ENCODE measurements at regions not wholly inside any gene's neighbourhood (a gene's known extent, or its start where the extent isn't known, plus 50 kb on each side); places are given as distances from the start of the nearest gene placed in this dataset.
"Not testable (repeated sequence)": the region's sequence is repeated elsewhere in the genome, so short reads cannot be mapped to it uniquely, and the experiment has no call there.

DNA sequence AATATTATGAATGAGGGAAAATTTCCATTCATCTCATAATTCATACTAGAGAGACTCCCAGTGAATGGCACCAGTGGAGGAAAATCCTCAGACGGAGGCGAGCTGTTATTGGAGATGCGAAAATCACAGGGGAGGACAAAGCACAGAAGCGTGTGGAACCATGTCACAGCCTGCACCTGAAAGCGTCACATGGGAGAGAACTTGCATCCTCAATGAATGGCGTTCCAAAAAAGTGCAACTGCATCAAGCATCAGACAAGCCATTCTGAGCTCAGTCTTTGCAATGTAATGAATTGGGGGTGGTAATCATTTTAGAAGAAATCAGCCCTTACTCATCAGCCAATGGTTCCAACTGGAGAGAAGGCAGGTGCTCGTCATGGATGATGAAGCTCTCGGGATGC, 235.0 kb upstream of the NUPR2 start:
- not testable (repeated sequence) for DNase-seq
- 8% methylated on average over 8 of the region's 8 CpGs for WGBS (ENCODE audit: low lambda C conversion rate)

DNA sequence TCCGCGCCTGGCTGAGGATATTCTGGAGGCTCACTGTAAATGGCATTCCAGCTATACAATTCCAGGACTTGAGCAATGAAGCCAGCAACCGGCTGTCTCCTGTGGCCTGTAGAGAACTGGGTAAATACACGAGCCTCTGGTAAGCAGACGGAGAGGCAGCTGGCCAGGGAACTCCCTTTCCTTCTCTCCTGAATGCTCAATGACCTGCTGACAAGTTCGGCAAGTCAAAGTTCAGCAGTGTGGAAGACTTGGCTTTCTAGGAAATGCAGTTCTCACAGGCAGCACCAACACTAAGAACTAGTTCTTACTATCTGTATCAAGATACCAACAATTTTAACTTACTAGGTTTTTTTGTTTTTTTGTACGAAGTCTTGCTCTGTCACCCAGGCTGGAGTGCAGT, 232.1 kb upstream of the NUPR2 start:
- WGBS (ENCODE audit: low lambda C conversion rate) = 14% methylated on average over 4 of the region's 7 CpGs
- POLR2A ChIA-PET; H3F3A ChIP-seq (replicated peaks; ENCODE audit: insufficient read depth); H3K9me3 ChIP-seq; H3K4me3 ChIP-seq (ENCODE audit: low read depth in 2 of 2, low read length in 1 of 2); H3K4me1 ChIP-seq (ENCODE audit: control insufficient read depth in 1 of 2, insufficient read depth in 2 of 2, low read depth in 1 of 2, low read length in 1 of 2); H4K20me1 ChIP-seq (ENCODE audit: insufficient read depth); H3K27me3 ChIP-seq (ENCODE audit: insufficient read depth); DNase-seq; H2AFZ ChIP-seq (ENCODE audit: low read depth); CTCF ChIA-PET; H3K9ac ChIP-seq; H3K4me2 ChIP-seq; H3K9me2 ChIP-seq; H3K36me3 ChIP-seq (replicated peaks in 1 of 2; ENCODE audit: control insufficient read depth in 1 of 2, insufficient read depth in 2 of 2, low read length in 1 of 2); H3K27ac ChIP-seq (ENCODE audit: low read depth in 2 of 2, low read length in 1 of 2); H3K79me2 ChIP-seq (ENCODE audit: insufficient read depth): not testable (repeated sequence)

More for the DNA sequence above, 235.0 kb upstream of the NUPR2 start:
- H3K9me3 ChIP-seq; CTCF ChIA-PET; POLR2A ChIA-PET; H3K9me2 ChIP-seq; H4K20me1 ChIP-seq (ENCODE audit: insufficient read depth); H3K4me2 ChIP-seq; H3K27me3 ChIP-seq (ENCODE audit: insufficient read depth); H3K27ac ChIP-seq (ENCODE audit: low read depth in 2 of 2, low read length in 1 of 2); H3K9ac ChIP-seq; H3K4me1 ChIP-seq (ENCODE audit: control insufficient read depth in 1 of 2, insufficient read depth in 2 of 2, low read depth in 1 of 2, low read length in 1 of 2); H3F3A ChIP-seq (replicated peaks; ENCODE audit: insufficient read depth); H2AFZ ChIP-seq (ENCODE audit: low read depth); H3K36me3 ChIP-seq (replicated peaks in 1 of 2; ENCODE audit: control insufficient read depth in 1 of 2, insufficient read depth in 2 of 2, low read length in 1 of 2); H3K79me2 ChIP-seq (ENCODE audit: insufficient read depth); H3K4me3 ChIP-seq (ENCODE audit: low read depth in 2 of 2, low read length in 1 of 2): not testable (repeated sequence)

DNA sequence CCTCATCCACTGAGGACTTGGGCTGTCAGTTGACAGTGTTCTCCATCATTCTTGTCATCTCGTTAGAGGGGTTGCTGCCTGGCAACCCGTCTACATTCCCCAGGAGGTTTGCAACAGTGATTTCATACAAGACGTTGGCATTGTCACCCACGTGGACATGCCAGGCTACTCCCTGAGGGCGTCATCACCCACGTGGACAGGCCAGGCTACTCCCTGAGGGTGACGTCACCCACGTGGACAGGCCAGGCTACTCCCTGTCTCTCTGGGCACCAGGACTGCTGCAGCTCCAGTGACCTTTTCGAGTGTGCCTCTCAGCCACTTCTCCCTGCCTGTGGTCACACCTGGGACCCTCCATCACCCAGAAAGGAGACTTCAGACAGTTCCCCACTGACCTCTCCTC, 212.1 kb upstream of the NUPR2 start:
- CTCF ChIA-PET; H3K27ac ChIP-seq (ENCODE audit: low read depth in 2 of 2, low read length in 1 of 2); DNase-seq; H3K4me1 ChIP-seq (ENCODE audit: control insufficient read depth in 1 of 2, insufficient read depth in 2 of 2, low read depth in 1 of 2, low read length in 1 of 2); H3K79me2 ChIP-seq (ENCODE audit: insufficient read depth); H3K9me3 ChIP-seq; H4K20me1 ChIP-seq (ENCODE audit: insufficient read depth); H3K9me2 ChIP-seq; H3K4me2 ChIP-seq; H3K36me3 ChIP-seq (replicated peaks in 1 of 2; ENCODE audit: control insufficient read depth in 1 of 2, insufficient read depth in 2 of 2, low read length in 1 of 2); H3K9ac ChIP-seq; H3F3A ChIP-seq (replicated peaks; ENCODE audit: insufficient read depth); H2AFZ ChIP-seq (ENCODE audit: low read depth); H3K4me3 ChIP-seq (ENCODE audit: low read depth in 2 of 2, low read length in 1 of 2); POLR2A ChIA-PET; H3K27me3 ChIP-seq (ENCODE audit: insufficient read depth): not testable (repeated sequence)
- 8% methylated on average over 9 of the region's 9 CpGs for WGBS (ENCODE audit: low lambda C conversion rate)

DNA sequence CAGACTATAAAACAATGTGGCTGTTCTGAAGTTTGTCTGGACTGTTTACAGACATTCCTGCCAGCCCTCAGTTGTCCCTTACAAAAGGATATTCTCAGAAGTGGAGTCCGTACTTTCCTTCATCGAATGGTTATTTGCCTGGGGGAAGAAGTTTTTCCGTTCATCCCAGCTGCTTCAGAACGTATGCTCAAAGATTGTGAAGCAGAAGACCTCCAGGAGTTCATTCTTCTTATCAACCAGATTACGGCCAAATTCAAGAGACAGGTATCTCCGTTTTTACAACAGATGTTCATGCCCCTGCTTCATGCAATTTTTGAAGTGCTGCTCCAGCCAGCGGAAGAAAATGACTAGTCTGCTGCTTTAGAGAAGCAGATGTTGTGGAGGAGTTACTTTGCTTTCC, 174.3 kb upstream of the NUPR2 start:
- H3K9ac ChIP-seq = no peak overlapping the region
- no peaks in the 10 kb centered on the region for H3F3A ChIP-seq (replicated peaks; ENCODE audit: insufficient read depth)
- no peak overlapping the region for H3K4me2 ChIP-seq
- H3K4me1 ChIP-seq (ENCODE audit: control insufficient read depth in 1 of 2, insufficient read depth in 2 of 2, low read depth in 1 of 2, low read length in 1 of 2) = no peaks in the 10 kb centered on the region
- no peaks in the 10 kb centered on the region for H3K9me3 ChIP-seq
- DNase-seq = no peak
- H3K27ac ChIP-seq (ENCODE audit: low read depth in 2 of 2, low read length in 1 of 2) = no peak overlapping the region
- H3K27me3 ChIP-seq (ENCODE audit: insufficient read depth) = no peaks in the 10 kb centered on the region
- 2% methylated on average over 7 of the region's 7 CpGs for WGBS (ENCODE audit: low lambda C conversion rate)
- H3K79me2 ChIP-seq (ENCODE audit: insufficient read depth) = no peaks in the 10 kb centered on the region
- H3K36me3 ChIP-seq (replicated peaks in 1 of 2; ENCODE audit: control insufficient read depth in 1 of 2, insufficient read depth in 2 of 2, low read length in 1 of 2) = no peaks in the 10 kb centered on the region
- H3K9me2 ChIP-seq = no peaks in the 10 kb centered on the region
- H3K4me3 ChIP-seq (ENCODE audit: low read depth in 2 of 2, low read length in 1 of 2) = no peak overlapping the region
- CTCF ChIA-PET = no interaction called here
- no peak overlapping the region for H2AFZ ChIP-seq (ENCODE audit: low read depth)
- H4K20me1 ChIP-seq (ENCODE audit: insufficient read depth) = no peaks in the 10 kb centered on the region
- POLR2A ChIA-PET = no interaction called here
- TF ChIP-seq FOSL2 (IDR thresholded peaks at IDR 0.05; ENCODE audit: borderline replicate concordance, low read depth) = no peak
- no peak for TF ChIP-seq SMC3 (IDR thresholded peaks at IDR 0.05; ENCODE audit: low read depth, low read length)
- TF ChIP-seq EP300 (IDR thresholded peaks at IDR 0.05; ENCODE audit: borderline replicate concordance in 1 of 2, low read depth in 1 of 2, low read length in 1 of 2) = no peak
- TF ChIP-seq, protein P1, sequence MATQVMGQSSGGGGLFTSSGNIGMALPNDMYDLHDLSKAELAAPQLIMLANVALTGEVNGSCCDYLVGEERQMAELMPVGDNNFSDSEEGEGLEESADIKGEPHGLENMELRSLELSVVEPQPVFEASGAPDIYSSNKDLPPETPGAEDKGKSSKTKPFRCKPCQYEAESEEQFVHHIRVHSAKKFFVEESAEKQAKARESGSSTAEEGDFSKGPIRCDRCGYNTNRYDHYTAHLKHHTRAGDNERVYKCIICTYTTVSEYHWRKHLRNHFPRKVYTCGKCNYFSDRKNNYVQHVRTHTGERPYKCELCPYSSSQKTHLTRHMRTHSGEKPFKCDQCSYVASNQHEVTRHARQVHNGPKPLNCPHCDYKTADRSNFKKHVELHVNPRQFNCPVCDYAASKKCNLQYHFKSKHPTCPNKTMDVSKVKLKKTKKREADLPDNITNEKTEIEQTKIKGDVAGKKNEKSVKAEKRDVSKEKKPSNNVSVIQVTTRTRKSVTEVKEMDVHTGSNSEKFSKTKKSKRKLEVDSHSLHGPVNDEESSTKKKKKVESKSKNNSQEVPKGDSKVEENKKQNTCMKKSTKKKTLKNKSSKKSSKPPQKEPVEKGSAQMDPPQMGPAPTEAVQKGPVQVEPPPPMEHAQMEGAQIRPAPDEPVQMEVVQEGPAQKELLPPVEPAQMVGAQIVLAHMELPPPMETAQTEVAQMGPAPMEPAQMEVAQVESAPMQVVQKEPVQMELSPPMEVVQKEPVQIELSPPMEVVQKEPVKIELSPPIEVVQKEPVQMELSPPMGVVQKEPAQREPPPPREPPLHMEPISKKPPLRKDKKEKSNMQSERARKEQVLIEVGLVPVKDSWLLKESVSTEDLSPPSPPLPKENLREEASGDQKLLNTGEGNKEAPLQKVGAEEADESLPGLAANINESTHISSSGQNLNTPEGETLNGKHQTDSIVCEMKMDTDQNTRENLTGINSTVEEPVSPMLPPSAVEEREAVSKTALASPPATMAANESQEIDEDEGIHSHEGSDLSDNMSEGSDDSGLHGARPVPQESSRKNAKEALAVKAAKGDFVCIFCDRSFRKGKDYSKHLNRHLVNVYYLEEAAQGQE (IDR thresholded peaks at IDR 0.05; ENCODE audit: low read depth, low read length) = no peak
- TF ChIP-seq CHD2 (IDR thresholded peaks at IDR 0.05; ENCODE audit: low read length, partially characterized antibody) = no peak
- TF ChIP-seq, protein P2, sequence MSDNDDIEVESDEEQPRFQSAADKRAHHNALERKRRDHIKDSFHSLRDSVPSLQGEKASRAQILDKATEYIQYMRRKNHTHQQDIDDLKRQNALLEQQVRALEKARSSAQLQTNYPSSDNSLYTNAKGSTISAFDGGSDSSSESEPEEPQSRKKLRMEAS (IDR thresholded peaks at IDR 0.05; ENCODE audit: low read depth) = no peak
- TF ChIP-seq, protein P3, sequence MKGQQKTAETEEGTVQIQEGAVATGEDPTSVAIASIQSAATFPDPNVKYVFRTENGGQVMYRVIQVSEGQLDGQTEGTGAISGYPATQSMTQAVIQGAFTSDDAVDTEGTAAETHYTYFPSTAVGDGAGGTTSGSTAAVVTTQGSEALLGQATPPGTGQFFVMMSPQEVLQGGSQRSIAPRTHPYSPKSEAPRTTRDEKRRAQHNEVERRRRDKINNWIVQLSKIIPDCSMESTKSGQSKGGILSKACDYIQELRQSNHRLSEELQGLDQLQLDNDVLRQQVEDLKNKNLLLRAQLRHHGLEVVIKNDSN (IDR thresholded peaks at IDR 0.05; ENCODE audit: borderline replicate concordance, low read depth) = no peak
- TF ChIP-seq NFIC (IDR thresholded peaks at IDR 0.05; ENCODE audit: borderline replicate concordance) = no peak
- TF ChIP-seq MEF2A (IDR thresholded peaks at IDR 0.05; ENCODE audit: borderline replicate concordance, low read depth) = no peak
- no peak for TF ChIP-seq GATA2 (CRISPR knock-in tag; IDR thresholded peaks at IDR 0.05)
- TF ChIP-seq, protein P4, sequence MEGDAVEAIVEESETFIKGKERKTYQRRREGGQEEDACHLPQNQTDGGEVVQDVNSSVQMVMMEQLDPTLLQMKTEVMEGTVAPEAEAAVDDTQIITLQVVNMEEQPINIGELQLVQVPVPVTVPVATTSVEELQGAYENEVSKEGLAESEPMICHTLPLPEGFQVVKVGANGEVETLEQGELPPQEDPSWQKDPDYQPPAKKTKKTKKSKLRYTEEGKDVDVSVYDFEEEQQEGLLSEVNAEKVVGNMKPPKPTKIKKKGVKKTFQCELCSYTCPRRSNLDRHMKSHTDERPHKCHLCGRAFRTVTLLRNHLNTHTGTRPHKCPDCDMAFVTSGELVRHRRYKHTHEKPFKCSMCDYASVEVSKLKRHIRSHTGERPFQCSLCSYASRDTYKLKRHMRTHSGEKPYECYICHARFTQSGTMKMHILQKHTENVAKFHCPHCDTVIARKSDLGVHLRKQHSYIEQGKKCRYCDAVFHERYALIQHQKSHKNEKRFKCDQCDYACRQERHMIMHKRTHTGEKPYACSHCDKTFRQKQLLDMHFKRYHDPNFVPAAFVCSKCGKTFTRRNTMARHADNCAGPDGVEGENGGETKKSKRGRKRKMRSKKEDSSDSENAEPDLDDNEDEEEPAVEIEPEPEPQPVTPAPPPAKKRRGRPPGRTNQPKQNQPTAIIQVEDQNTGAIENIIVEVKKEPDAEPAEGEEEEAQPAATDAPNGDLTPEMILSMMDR (IDR thresholded peaks at IDR 0.05) = no peak

Data from SK-N-SH (cell line).